DND-41 (cell line): ENCODE measurements at regions not wholly inside any gene's neighbourhood (a gene's known extent, or its start where the extent isn't known, plus 50 kb on each side); places are given as distances from the start of the nearest gene placed in this dataset.

ENCODE experiments used
- ATAC-seq: fragments of 200-7000 bp; cut with Tn5 transposase; 3 replicates; pipeline ENCODE4 v1.9.1; 2021; ENCODE audit warnings: low read depth; ENCODE audit not compliant: insufficient read depth
- DNase-seq: peaks from one replicate; pipeline ENCODE4 v3.0.0-alpha.2; 2020
- H2AFZ ChIP-seq: 2 replicates; pipeline ENCODE4 v1.6.0; 2012; ENCODE audit warnings: low read depth, low read length
- H3K27ac ChIP-seq: 2 replicates; pipeline ENCODE4 v1.5.1; 2012; ENCODE audit warnings: low read length, inconsistent platforms
- H3K27me3 ChIP-seq: fragments of 200-600 bp; sonication (generic); 2 replicates; pipeline ENCODE4 v1.6.0; 2012; ENCODE audit warnings: low read length, mild to moderate bottlenecking, inconsistent platforms; ENCODE audit not compliant: insufficient read depth, poor library complexity
- H3K36me3 ChIP-seq: 2 replicates; pipeline ENCODE4 v1.5.1; 2012; ENCODE audit warnings: low read length, inconsistent platforms; ENCODE audit not compliant: insufficient read depth
- H3K4me1 ChIP-seq: 2 replicates; pipeline ENCODE4 v1.5.1; 2012; ENCODE audit warnings: mild to moderate bottlenecking, low read length; ENCODE audit not compliant: insufficient read depth
- H3K4me2 ChIP-seq: 2 replicates; pipeline ENCODE4 v1.6.0; 2012; ENCODE audit warnings: mild to moderate bottlenecking, moderate library complexity, low read length, inconsistent platforms; ENCODE audit not compliant: insufficient read depth
- H3K4me3 ChIP-seq, 2 experiments: fragments of 200-600 bp in 1 of 2; shearing (Covaris generic) in 1 of 2; 2 replicates each; pipeline ENCODE4 v1.5.1; 2012 to 2016; ENCODE audit warnings: inconsistent platforms in 2 of 2, low read length in 2 of 2, mild to moderate bottlenecking in 2 of 2, low read depth in 1 of 2, moderate library complexity in 1 of 2
- H3K79me2 ChIP-seq: 2 replicates; pipeline ENCODE4 v1.6.0; 2012; ENCODE audit warnings: low read length, inconsistent platforms; ENCODE audit not compliant: insufficient read depth
- H3K9ac ChIP-seq: 2 replicates; pipeline ENCODE4 v1.6.0; 2012; ENCODE audit warnings: low read depth, mild to moderate bottlenecking, inconsistent platforms, low read length, moderate library complexity
- H3K9me3 ChIP-seq: 2 replicates; pipeline ENCODE4 v1.5.1; 2012; ENCODE audit warnings: low read length, moderate library complexity, mild to moderate bottlenecking, inconsistent platforms; ENCODE audit not compliant: insufficient read depth, severe bottlenecking
- H4K20me1 ChIP-seq: 2 replicates; pipeline ENCODE4 v1.6.0; 2012; ENCODE audit warnings: low read length; ENCODE audit not compliant: insufficient read depth
- CTCF ChIP-seq: IDR thresholded peaks from 2 replicates; pipeline ENCODE4 v1.5.1; 2012; ENCODE audit warnings: borderline replicate concordance, low read length, moderate library complexity, mild to moderate bottlenecking; ENCODE audit not compliant: poor library complexity, severe bottlenecking; ENCODE audit errors: extremely low read depth
- EZH2 ChIP-seq: IDR thresholded peaks from 3 replicates; pipeline ENCODE4 v1.6.1; 2012; ENCODE audit warnings: borderline replicate concordance, low read depth, mild to moderate bottlenecking, moderate library complexity, low read length, inconsistent platforms; ENCODE audit not compliant: severe bottlenecking

DNA sequence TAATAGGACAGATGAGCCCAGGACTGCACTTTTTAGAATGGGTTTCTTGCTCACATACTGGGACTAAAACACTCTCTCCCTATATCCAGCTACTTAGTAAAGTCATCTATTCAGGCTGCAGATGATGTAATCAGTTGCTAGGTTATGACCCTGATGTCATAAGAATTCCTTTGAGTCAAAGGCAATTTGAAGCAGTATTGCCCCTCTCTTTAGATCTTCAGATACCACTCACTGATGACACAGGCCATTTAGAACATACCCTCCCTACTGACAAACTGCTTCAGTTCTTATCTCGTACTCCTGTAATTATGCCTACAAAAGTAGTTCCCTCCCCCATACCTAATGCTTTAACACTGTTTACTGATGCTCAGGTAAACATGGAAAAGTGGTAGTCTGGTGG lies 450.1 kb upstream of the RASGRP1 start:
- Histone ChIP-seq H3K27ac (no peak overlapping the region), H3K36me3 (no peaks in the 10 kb centered on the region), H3K9me3 (no peaks in the 10 kb centered on the region), H3K4me1 (no peaks in the 10 kb centered on the region), H3K4me2 (no peak overlapping the region), H2AFZ (no peak overlapping the region), H3K9ac (no peak overlapping the region), H3K4me3 (no peak overlapping the region), H3K79me2 (no peaks in the 10 kb centered on the region), H4K20me1 (no peaks in the 10 kb centered on the region), H3K27me3 (peaks cover 8% of the 10 kb centered on the region)
- TF ChIP-seq EZH2 (no peak), CTCF (no peak)
- no peak for ATAC-seq
- no peak for DNase-seq

- Histone ChIP-seq H2AFZ (no peak overlapping the region), H3K27ac (no peak overlapping the region), H3K9me3 (no peaks in the 10 kb centered on the region), H3K4me1 (no peaks in the 10 kb centered on the region), H4K20me1 (no peaks in the 10 kb centered on the region), H3K9ac (no peak overlapping the region), H3K4me2 (no peak overlapping the region), H3K4me3 (no peak overlapping the region), H3K36me3 (no peaks in the 10 kb centered on the region), H3K79me2 (no peaks in the 10 kb centered on the region), H3K27me3 (peaks cover 12% of the 10 kb centered on the region)
- DNase-seq (no peak), ATAC-seq (no peak)
- TF ChIP-seq CTCF (no peak), EZH2 (no peak)
Observed at GRCh38 chr15:39016706-39017105, 452.1 kb upstream of the RASGRP1 start.

DNA sequence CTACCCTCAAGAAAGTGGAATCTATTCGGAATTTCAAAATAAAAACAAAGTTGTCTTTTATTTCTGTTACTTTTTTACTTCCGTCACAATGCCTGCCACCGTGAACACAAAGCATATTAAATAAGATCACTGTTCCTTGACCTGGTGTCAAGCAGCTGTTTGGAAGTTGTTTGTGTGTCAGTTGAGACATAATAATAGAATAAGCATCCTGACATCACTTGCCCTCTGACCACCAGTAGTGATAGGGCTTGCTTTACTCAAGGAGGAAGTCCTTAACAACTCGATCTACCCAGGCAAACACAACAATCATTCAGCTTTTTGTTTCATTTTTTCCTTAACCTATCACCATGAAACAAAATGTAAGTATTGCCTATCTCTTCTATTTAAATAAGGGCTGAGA lies 454.4 kb upstream of the RASGRP1 start:
- H3K36me3 ChIP-seq, result no peaks in the 10 kb centered on the region
- peaks cover 12% of the 10 kb centered on the region for H3K27me3 ChIP-seq
- H3K4me1 ChIP-seq, result no peaks in the 10 kb centered on the region
- H3K4me3 ChIP-seq, result no peak overlapping the region
- no peak overlapping the region for H2AFZ ChIP-seq
- no peaks in the 10 kb centered on the region for H4K20me1 ChIP-seq
- ATAC-seq, result no peak
- DNase-seq, result no peak
- no peak overlapping the region for H3K27ac ChIP-seq
- no peak for TF ChIP-seq EZH2
- no peak for TF ChIP-seq CTCF
- H3K9me3 ChIP-seq, result no peaks in the 10 kb centered on the region
- no peaks in the 10 kb centered on the region for H3K79me2 ChIP-seq
- no peak overlapping the region for H3K9ac ChIP-seq
- no peak overlapping the region for H3K4me2 ChIP-seq

GRCh38 chr15:39021341-39021740 lies 456.7 kb upstream of the RASGRP1 start:
- DNase-seq, result no peak
- Histone ChIP-seq H3K4me2 (no peak overlapping the region), H3K36me3 (no peaks in the 10 kb centered on the region)

More at GRCh38 chr15:39021341-39021740, 456.7 kb upstream of the RASGRP1 start:
- Histone ChIP-seq H3K27me3 (peaks cover 11% of the 10 kb centered on the region), H3K9me3 (no peaks in the 10 kb centered on the region), H4K20me1 (no peaks in the 10 kb centered on the region), H3K79me2 (no peaks in the 10 kb centered on the region), H2AFZ (no peak overlapping the region), H3K27ac (no peak overlapping the region), H3K9ac (no peak overlapping the region), H3K4me1 (no peaks in the 10 kb centered on the region), H3K4me3 (no peak overlapping the region)
- no peak for TF ChIP-seq EZH2
- TF ChIP-seq CTCF, result no peak
- ATAC-seq, result no peak
